Left renal pelvis (tissue), 4 donors: ENCODE measurements at regions not wholly inside any gene's neighbourhood (a gene's known extent, or its start where the extent isn't known, plus 50 kb on each side); places are given as distances from the start of the nearest gene placed in this dataset.
"Not testable (repeated sequence)": the region's sequence is repeated elsewhere in the genome, so short reads cannot be mapped to it uniquely, and the experiment has no call there.

Source experiments
- DNase-seq, 4 donors: peaks; one replicate each; pipeline ENCODE4 v3.0.0-alpha.2; 2013; ENCODE audit warnings: low read depth in 4 of 4, low spot score in 3 of 4

- peak; percentile 68 to 79 (median 74) for DNase-seq
Observed at GRCh38 chr17:47066841-47067682, 88.0 kb upstream of the RPRML start.

GRCh38 chr17:47066095-47066494 is 87.0 kb upstream of the RPRML start:
- no peak for DNase-seq

- no peak for DNase-seq
Observed at GRCh38 chr17:47064684-47065083, 85.6 kb upstream of the RPRML start.

GRCh38 chr17:47063475-47063874 is 84.4 kb upstream of the RPRML start:
- no peak for DNase-seq

- DNase-seq: not testable (repeated sequence)
Observed at GRCh38 chr17:47062851-47063250, 83.8 kb upstream of the RPRML start.

GRCh38 chr17:47060005-47060404 is 81.0 kb upstream of the RPRML start:
- DNase-seq: not testable (repeated sequence)

GRCh38 chr17:47057830-47058229 is 78.8 kb upstream of the RPRML start:
- DNase-seq: no peak

- DNase-seq: not testable (repeated sequence)
Observed at GRCh38 chr17:47057279-47057678, 78.2 kb upstream of the RPRML start.

GRCh38 chr17:47056687-47057086 is 77.6 kb upstream of the RPRML start:
- not testable (repeated sequence) for DNase-seq
